Gastrocnemius medialis (tissue), 4 donors: ENCODE measurements at regions not wholly inside any gene's neighbourhood (a gene's known extent, or its start where the extent isn't known, plus 50 kb on each side); places are given as distances from the start of the nearest gene placed in this dataset.

Experiments
- ATAC-seq, 2 donors: fragments of 150-250 bp; one replicate each; pipeline ENCODE4 v1.9.1; 2016
- DNase-seq, 2 donors: peaks; one replicate each; pipeline ENCODE4 v3.0.0-alpha.2; 2019
- H3K27ac ChIP-seq, 4 donors: fragments of 200-600 bp; sonication (generic); 1 replicate in 1 of 4; 2 replicates in 3 of 4; pipeline ENCODE4 v1.5.1; 2016 to 2018; ENCODE audit warnings: mild to moderate bottlenecking in 2 of 4, moderate library complexity in 1 of 4
- H3K27me3 ChIP-seq, 3 donors: fragments of 200-600 bp; sonication (generic) in 2 of 3; 1 replicate in 1 of 3; 2 replicates in 2 of 3; pipeline versions ENCODE4 v1.5.1 to v1.6.0; 2016 to 2019; ENCODE audit warnings: mild to moderate bottlenecking in 1 of 3, moderate library complexity in 1 of 3
- H3K36me3 ChIP-seq, 2 donors: fragments of 200-600 bp; sonication (generic) in 1 of 2; one replicate each; pipeline ENCODE4 v1.5.1; 2017 to 2018
- H3K4me1 ChIP-seq, 2 donors: fragments of 200-600 bp; sonication (generic) in 1 of 2; one replicate each; pipeline ENCODE4 v1.5.1; 2016 to 2017; ENCODE audit warnings: mild to moderate bottlenecking in 2 of 2
- H3K4me3 ChIP-seq, 4 donors: fragments of 200-600 bp; sonication (generic) in 3 of 4; 1 replicate in 1 of 4; 2 replicates in 3 of 4; pipeline ENCODE4 v1.5.1; 2016 to 2019; ENCODE audit warnings: mild to moderate bottlenecking in 2 of 4
- H3K9me3 ChIP-seq, 3 donors: fragments of 200-600 bp; sonication (generic) in 2 of 3; 1 replicate in 1 of 3; 2 replicates in 2 of 3; pipeline ENCODE4 v1.5.1; 2016 to 2019
- CTCF ChIP-seq, 5 experiments: fragments of 450-650 bp in 3 of 5; fragments of 200-600 bp in 2 of 5; sonication (generic) in 2 of 5; IDR thresholded peaks in 4 of 5; conservative IDR thresholded peaks in 1 of 5; 1 replicate in 4 of 5; 2 replicates in 1 of 5; pipeline ENCODE4 v1.5.1; 2016 to 2019; ENCODE audit warnings: antibody characterized with exemption in 5 of 5, mild to moderate bottlenecking in 3 of 5, moderate library complexity in 3 of 5
- POLR2A ChIP-seq, 2 donors: fragments of 450-650 bp; IDR thresholded peaks; one replicate each; pipeline ENCODE4 v1.6.1; 2017; ENCODE audit warnings: antibody characterized with exemption in 2 of 2, mild to moderate bottlenecking in 2 of 2, moderate library complexity in 2 of 2
- in situ Hi-C, 4 donors: fragments of 200-750 bp; cut with MboI; loops; one replicate each; pipeline versions ENCODE4 v1.15.0 to v1.8.0; 2017; ENCODE audit warnings: low sequenced_read_pairs in 4 of 4
- intact Hi-C: fragments of 100-400 bp; cut with DNase I; formaldehyde crosslinking; loops from one replicate; pipeline ENCODE4 v1.15.1; 2023; ENCODE audit warnings: low total_unique reads

- H3K27ac ChIP-seq = no peak overlapping the region
- intact Hi-C loops (no loop called here), in situ Hi-C loops (no loop called here)
- H3K9me3 ChIP-seq = no peaks in the 10 kb centered on the region
- TF ChIP-seq CTCF (IDR thresholded peaks at IDR 0.05 in 4 of 5, conservative IDR thresholded peaks at IDR 0.05 in 1 of 5) = no peak
- TF ChIP-seq POLR2A (IDR thresholded peaks at IDR 0.05) = no peak
- no peaks in the 10 kb centered on the region for H3K27me3 ChIP-seq
- H3K4me3 ChIP-seq = peak overlapping the region in 1 of 4 donors; percentile 11
- DNase-seq = no peak
- peak in 1 of 2 donors; percentile 72 for ATAC-seq
- H3K36me3 ChIP-seq = no peaks in the 10 kb centered on the region
- H3K4me1 ChIP-seq = peaks cover 0 to 4% of the 10 kb centered on the region in 2 donors
Measured at GRCh38 chr5:74543162-74543995, 97.1 kb downstream of the ENC1 start.

GRCh38 chr5:74542482-74542881, 98.0 kb downstream of the ENC1 start:
- in situ Hi-C loops = no loop called here
- DNase-seq = no peak
- H3K9me3 ChIP-seq = no peaks in the 10 kb centered on the region
- no peaks in the 10 kb centered on the region for H3K27me3 ChIP-seq
- H3K36me3 ChIP-seq = no peaks in the 10 kb centered on the region
- H3K4me1 ChIP-seq = peaks cover 0 to 4% of the 10 kb centered on the region in 2 donors
- no peak overlapping the region for H3K4me3 ChIP-seq
- no peak for ATAC-seq
- intact Hi-C loops = no loop called here
- no peak overlapping the region for H3K27ac ChIP-seq
- no peak for TF ChIP-seq CTCF (IDR thresholded peaks at IDR 0.05 in 4 of 5, conservative IDR thresholded peaks at IDR 0.05 in 1 of 5)
- no peak for TF ChIP-seq POLR2A (IDR thresholded peaks at IDR 0.05)

GRCh38 chr5:74541381-74541781, 99.1 kb downstream of the ENC1 start:
- no peak overlapping the region for H3K4me3 ChIP-seq
- no peaks in the 10 kb centered on the region for H3K9me3 ChIP-seq
- peaks cover 0 to 4% of the 10 kb centered on the region in 2 donors for H3K4me1 ChIP-seq
- no peak overlapping the region for H3K27ac ChIP-seq
- DNase-seq (no peak), ATAC-seq (no peak)
- in situ Hi-C loops (no loop called here), intact Hi-C loops (no loop called here)
- no peaks in the 10 kb centered on the region for H3K27me3 ChIP-seq
- no peaks in the 10 kb centered on the region for H3K36me3 ChIP-seq
- TF ChIP-seq POLR2A (IDR thresholded peaks at IDR 0.05) = no peak
- TF ChIP-seq CTCF (IDR thresholded peaks at IDR 0.05 in 4 of 5, conservative IDR thresholded peaks at IDR 0.05 in 1 of 5) = no peak

- TF ChIP-seq POLR2A (IDR thresholded peaks at IDR 0.05) (no peak), CTCF (IDR thresholded peaks at IDR 0.05 in 4 of 5, conservative IDR thresholded peaks at IDR 0.05 in 1 of 5) (no peak)
- H3K27ac ChIP-seq = no peak overlapping the region
- no peak overlapping the region for H3K4me3 ChIP-seq
- ATAC-seq (no peak), DNase-seq (no peak)
- peaks cover 0 to 4% of the 10 kb centered on the region in 2 donors for H3K4me1 ChIP-seq
- intact Hi-C loops (no loop called here), in situ Hi-C loops (no loop called here)
- no peaks in the 10 kb centered on the region for H3K27me3 ChIP-seq
- H3K36me3 ChIP-seq = no peaks in the 10 kb centered on the region
- H3K9me3 ChIP-seq = no peaks in the 10 kb centered on the region
Measured at GRCh38 chr5:74540622-74541021, 99.9 kb downstream of the ENC1 start.
